A673 (cell line): ENCODE measurements at regions not wholly inside any gene's neighbourhood (a gene's known extent, or its start where the extent isn't known, plus 50 kb on each side); places are given as distances from the start of the nearest gene placed in this dataset.
"Not testable (repeated sequence)": the region's sequence is repeated elsewhere in the genome, so short reads cannot be mapped to it uniquely, and the experiment has no call there.

Experiments
- BruUV-seq: library from RNA; stranded (reverse); fragments of 400-500 nt; replicated peaks from 2 replicates; lab custom pipeline; 2021; lab: Mats Ljungman, UMichigan
- CTCF ChIA-PET: fragments of 300-600 bp; sonication (Branson Sonifier 250); formaldehyde crosslinking; loops from one replicate; lab custom pipeline; 2022; ENCODE audit warnings: antibody characterized with exemption; lab: Charles Lee
- POLR2A ChIA-PET: fragments of 300-600 bp; sonication (Branson Sonifier 250); formaldehyde crosslinking; loops from one replicate; lab custom pipeline; 2022; ENCODE audit warnings: antibody characterized with exemption; ENCODE audit not compliant: low non-redundant PET; lab: Charles Lee
- DNase-seq: peaks from one replicate; pipeline ENCODE4 v3.0.0-alpha.2; 2015; ENCODE audit warnings: low spot score
- H3K27ac ChIP-seq: fragments of 200-600 bp; sonication (generic); 2 replicates; pipeline ENCODE4 v1.5.1; 2016; ENCODE audit warnings: mixed run types, low read depth, mild to moderate bottlenecking, mixed read lengths, antibody characterized with exemption, low read length; ENCODE audit not compliant: poor library complexity, severe bottlenecking
- H3K27me3 ChIP-seq: fragments of 200-600 bp; sonication (generic); replicated peaks from 2 replicates; pipeline ENCODE4 v1.6.1; 2017; ENCODE audit warnings: mixed run types, low read depth, mild to moderate bottlenecking, mixed read lengths, antibody characterized with exemption, low read length; ENCODE audit not compliant: insufficient read depth, poor library complexity
- H3K36me3 ChIP-seq: fragments of 200-600 bp; sonication (generic); 2 replicates; pipeline ENCODE4 v1.6.1; 2016; ENCODE audit warnings: mixed run types, mild to moderate bottlenecking, mixed read lengths, antibody characterized with exemption, low read length; ENCODE audit not compliant: insufficient read depth, poor library complexity, severe bottlenecking
- H3K4me1 ChIP-seq: fragments of 200-600 bp; sonication (generic); 2 replicates; pipeline ENCODE4 v1.6.1; 2017; ENCODE audit warnings: mixed run types, mild to moderate bottlenecking, mixed read lengths, antibody characterized with exemption, low read length; ENCODE audit not compliant: insufficient read depth, poor library complexity, severe bottlenecking
- H3K4me3 ChIP-seq: fragments of 200-600 bp; sonication (generic); 2 replicates; pipeline ENCODE4 v1.5.1; 2016; ENCODE audit warnings: low read depth, mixed run types, mild to moderate bottlenecking, mixed read lengths, low read length; ENCODE audit not compliant: poor library complexity, severe bottlenecking
- H3K9me3 ChIP-seq: fragments of 200-600 bp; sonication (generic); 2 replicates; pipeline ENCODE4 v1.6.1; 2016; ENCODE audit warnings: mixed run types, low read depth, mild to moderate bottlenecking, mixed read lengths, antibody characterized with exemption, low read length; ENCODE audit not compliant: poor library complexity, severe bottlenecking
- EZH2 ChIP-seq: fragments of 200-600 bp; sonication (generic); IDR thresholded peaks from 2 replicates; pipeline ENCODE4 v1.6.1; 2017; ENCODE audit warnings: borderline replicate concordance, low read depth, mild to moderate bottlenecking, mixed read lengths, antibody characterized with exemption, low read length; ENCODE audit not compliant: poor library complexity, severe bottlenecking
- intact Hi-C: fragments of 100-400 bp; cut with micrococcal nuclease; formaldehyde crosslinking; loops from one replicate; pipeline ENCODE4 v1.10.0; 2022; ENCODE audit not compliant: unreplicated experiment
- TF ChIP-seq, protein P1 (sequence below): fragments of 300-800, 200-600 bp; sonication (generic); conservative IDR thresholded peaks from 2 replicates; pipeline ENCODE4 v1.5.1; 2017; ENCODE audit warnings: low read depth, mild to moderate bottlenecking, antibody characterized with exemption, low read length, moderate library complexity, mixed read lengths

DNA sequence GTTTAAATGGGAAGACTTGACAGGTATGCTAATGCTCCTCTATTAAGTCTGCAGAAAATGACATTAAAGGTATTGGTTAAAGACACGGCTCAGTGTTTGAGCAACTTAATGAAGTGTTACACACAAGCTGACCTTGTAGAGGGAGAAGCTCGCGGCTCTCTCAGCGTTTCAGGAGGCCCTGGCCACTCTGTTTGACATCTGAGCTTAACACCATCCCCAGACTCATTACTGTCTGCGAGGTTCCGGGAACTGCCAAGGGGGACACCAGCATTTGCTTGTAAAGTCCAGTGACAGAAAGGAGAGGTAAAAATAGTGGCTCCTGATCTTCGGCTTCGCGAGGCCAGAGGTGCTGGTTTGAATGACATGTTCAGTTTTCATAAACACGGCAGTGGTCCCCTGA, 540.7 kb upstream of the CADM1 start:
- TF ChIP-seq, protein P1, sequence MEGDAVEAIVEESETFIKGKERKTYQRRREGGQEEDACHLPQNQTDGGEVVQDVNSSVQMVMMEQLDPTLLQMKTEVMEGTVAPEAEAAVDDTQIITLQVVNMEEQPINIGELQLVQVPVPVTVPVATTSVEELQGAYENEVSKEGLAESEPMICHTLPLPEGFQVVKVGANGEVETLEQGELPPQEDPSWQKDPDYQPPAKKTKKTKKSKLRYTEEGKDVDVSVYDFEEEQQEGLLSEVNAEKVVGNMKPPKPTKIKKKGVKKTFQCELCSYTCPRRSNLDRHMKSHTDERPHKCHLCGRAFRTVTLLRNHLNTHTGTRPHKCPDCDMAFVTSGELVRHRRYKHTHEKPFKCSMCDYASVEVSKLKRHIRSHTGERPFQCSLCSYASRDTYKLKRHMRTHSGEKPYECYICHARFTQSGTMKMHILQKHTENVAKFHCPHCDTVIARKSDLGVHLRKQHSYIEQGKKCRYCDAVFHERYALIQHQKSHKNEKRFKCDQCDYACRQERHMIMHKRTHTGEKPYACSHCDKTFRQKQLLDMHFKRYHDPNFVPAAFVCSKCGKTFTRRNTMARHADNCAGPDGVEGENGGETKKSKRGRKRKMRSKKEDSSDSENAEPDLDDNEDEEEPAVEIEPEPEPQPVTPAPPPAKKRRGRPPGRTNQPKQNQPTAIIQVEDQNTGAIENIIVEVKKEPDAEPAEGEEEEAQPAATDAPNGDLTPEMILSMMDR: no peak
- Histone ChIP-seq H3K9me3 (no peaks in the 10 kb centered on the region), H3K27ac (no peak overlapping the region), H3K27me3 (no peaks in the 10 kb centered on the region), H3K36me3 (no peaks in the 10 kb centered on the region), H3K4me1 (no peaks in the 10 kb centered on the region), H3K4me3 (no peak overlapping the region)
- CTCF ChIA-PET: no interaction called here
- POLR2A ChIA-PET: no interaction called here
- intact Hi-C loops: no loop called here
- DNase-seq: no peak
- no TSS peak for BruUV-seq

DNA sequence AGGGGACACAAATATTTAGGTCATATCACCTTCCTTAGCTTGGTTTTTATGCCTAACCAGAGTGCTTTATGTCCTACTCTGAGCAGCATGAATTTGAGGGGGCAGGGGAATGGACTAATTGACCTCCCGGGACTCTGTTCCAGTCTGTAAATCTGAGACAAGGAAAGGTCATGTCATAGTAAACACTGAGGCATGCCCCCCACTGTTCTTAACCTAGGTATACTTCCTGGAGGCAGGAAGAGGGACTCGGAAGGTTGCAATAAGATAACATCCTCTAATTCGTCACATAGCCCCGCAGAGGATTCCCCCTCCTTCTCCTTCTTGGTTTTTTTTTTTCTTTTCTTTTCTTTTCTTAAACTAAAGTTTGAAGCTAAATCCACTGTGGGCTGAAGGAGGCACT, 540.3 kb upstream of the CADM1 start:
- intact Hi-C loops: no loop called here
- no peak overlapping the region for H3K4me3 ChIP-seq
- TF ChIP-seq, protein P1: no peak
- TF ChIP-seq EZH2: no peak
- no TSS peak for BruUV-seq
- no peak for DNase-seq
- no peaks in the 10 kb centered on the region for H3K27me3 ChIP-seq
- H3K36me3 ChIP-seq: no peaks in the 10 kb centered on the region
- H3K9me3 ChIP-seq: no peaks in the 10 kb centered on the region
- no peaks in the 10 kb centered on the region for H3K4me1 ChIP-seq
- ChIA-PET POLR2A (no interaction called here), CTCF (no interaction called here)
- H3K27ac ChIP-seq: no peak overlapping the region

DNA sequence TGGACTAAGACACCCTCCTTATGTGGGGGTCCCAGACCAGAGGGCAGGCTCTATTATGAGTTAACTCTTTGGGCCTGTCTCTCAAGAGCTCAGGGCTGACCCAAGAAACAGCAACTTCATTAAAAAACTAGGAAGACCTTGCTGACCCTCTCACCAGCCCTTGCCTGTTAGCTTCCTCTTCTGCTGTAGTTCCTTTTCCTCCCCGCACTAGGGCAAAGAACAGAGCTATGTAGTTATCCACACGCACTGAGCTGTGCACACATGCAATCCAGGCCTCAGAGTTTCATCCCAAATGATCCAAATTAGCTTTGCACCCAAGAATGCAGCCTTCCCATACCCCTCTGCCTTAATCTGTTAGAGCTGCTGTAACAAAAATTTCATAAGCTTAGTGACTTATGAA, 539.6 kb upstream of the CADM1 start:
- H3K9me3 ChIP-seq: no peaks in the 10 kb centered on the region
- intact Hi-C loops: no loop called here
- no peak overlapping the region for H3K4me3 ChIP-seq
- H3K36me3 ChIP-seq: no peaks in the 10 kb centered on the region
- no TSS peak for BruUV-seq
- CTCF ChIA-PET: no interaction called here
- POLR2A ChIA-PET: no interaction called here
- no peak for DNase-seq
- no peaks in the 10 kb centered on the region for H3K4me1 ChIP-seq
- H3K27ac ChIP-seq: no peak overlapping the region
- no peaks in the 10 kb centered on the region for H3K27me3 ChIP-seq
- TF ChIP-seq, protein P1: no peak
- no peak for TF ChIP-seq EZH2

DNA sequence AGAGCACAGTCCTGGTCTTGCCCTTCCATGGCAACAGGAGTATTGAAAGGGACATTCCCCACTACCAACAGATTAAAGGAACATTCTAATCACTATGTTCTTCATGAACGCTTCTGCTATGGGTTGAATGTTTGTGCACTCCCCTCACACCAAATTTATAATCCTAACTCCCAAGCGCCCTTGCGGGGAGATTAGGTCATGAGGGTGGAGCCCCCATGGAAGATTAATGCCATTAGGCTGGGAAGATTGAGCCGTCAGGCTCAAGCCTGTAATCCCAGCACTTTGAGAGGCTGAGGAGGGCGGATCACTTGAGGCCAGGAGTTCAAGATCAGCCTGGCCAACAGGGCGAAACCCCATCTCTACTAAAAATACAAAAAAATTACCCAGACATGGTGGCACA, 538.8 kb upstream of the CADM1 start:
- H3K4me3 ChIP-seq, intact Hi-C loops, POLR2A ChIA-PET, H3K27me3 ChIP-seq, H3K27ac ChIP-seq, DNase-seq, BruUV-seq, H3K4me1 ChIP-seq, H3K36me3 ChIP-seq, CTCF ChIA-PET, H3K9me3 ChIP-seq: not testable (repeated sequence)
